ENCODE measurements at regions not wholly inside any gene's neighbourhood (a gene's known extent, or its start where the extent isn't known, plus 50 kb on each side); places are given as distances from the start of the nearest gene placed in this dataset.

GRCh38 chrX:113300580-113300979 lies 459.9 kb upstream of the AMOT start:
- no peak for TF ChIP-seq CTCF (IDR thresholded peaks at IDR 0.05; ENCODE audit: insufficient read depth, low read length, poor library complexity, severe bottlenecking)
- TF ChIP-seq EZH2phosphoT487 (conservative IDR thresholded peaks at IDR 0.05; ENCODE audit: low read length): no peak
- H3F3A ChIP-seq (ENCODE audit: insufficient read depth): no peaks in the 10 kb centered on the region
- H3K27me3 ChIP-seq (ENCODE audit: low read length): no peaks in the 10 kb centered on the region

GRCh38 chrX:113297437-113297836 lies 456.8 kb upstream of the AMOT start:
- Histone ChIP-seq H3K4me3 (ENCODE audit: insufficient read depth, low read length, poor library complexity, severe bottlenecking) (no peak overlapping the region), H3K9ac (ENCODE audit: low read length) (no peak overlapping the region), H4K20me1 (ENCODE audit: low read depth, low read length) (no peaks in the 10 kb centered on the region), H3F3A (ENCODE audit: insufficient read depth) (no peaks in the 10 kb centered on the region), H3K27ac (ENCODE audit: low read depth, low read length) (no peak overlapping the region), H2AFZ (ENCODE audit: low read depth, low read length, severe bottlenecking) (no peak overlapping the region), H3K4me2 (ENCODE audit: low read depth, low read length, poor library complexity, severe bottlenecking) (no peak overlapping the region), H3K79me2 (ENCODE audit: insufficient read depth, low read length) (no peaks in the 10 kb centered on the region), H3K36me3 (ENCODE audit: low read length) (no peaks in the 10 kb centered on the region), H3K9me2 (replicated peaks; ENCODE audit: insufficient read depth, low read length) (no peaks in the 10 kb centered on the region), H3K27me3 (ENCODE audit: low read length) (no peaks in the 10 kb centered on the region), H3K9me3 (ENCODE audit: insufficient read depth, low read length) (no peaks in the 10 kb centered on the region)
- TF ChIP-seq CTCF (IDR thresholded peaks at IDR 0.05; ENCODE audit: insufficient read depth, low read length, poor library complexity, severe bottlenecking) (no peak), EZH2phosphoT487 (conservative IDR thresholded peaks at IDR 0.05; ENCODE audit: low read length) (no peak)

More at GRCh38 chrX:113300580-113300979, 459.9 kb upstream of the AMOT start:
- Histone ChIP-seq H3K27ac (ENCODE audit: low read depth, low read length) (no peak overlapping the region), H3K9me3 (ENCODE audit: insufficient read depth, low read length) (no peaks in the 10 kb centered on the region), H3K4me2 (ENCODE audit: low read depth, low read length, poor library complexity, severe bottlenecking) (no peak overlapping the region), H3K4me3 (ENCODE audit: insufficient read depth, low read length, poor library complexity, severe bottlenecking) (no peak overlapping the region), H3K36me3 (ENCODE audit: low read length) (no peaks in the 10 kb centered on the region), H3K9ac (ENCODE audit: low read length) (no peak overlapping the region), H3K79me2 (ENCODE audit: insufficient read depth, low read length) (no peaks in the 10 kb centered on the region), H2AFZ (ENCODE audit: low read depth, low read length, severe bottlenecking) (no peak overlapping the region), H3K9me2 (replicated peaks; ENCODE audit: insufficient read depth, low read length) (no peaks in the 10 kb centered on the region), H4K20me1 (ENCODE audit: low read depth, low read length) (no peaks in the 10 kb centered on the region)

GRCh38 chrX:113289503-113289902 lies 448.9 kb upstream of the AMOT start:
- no peaks in the 10 kb centered on the region for H3K27me3 ChIP-seq (ENCODE audit: low read length)
- H3K9me3 ChIP-seq (ENCODE audit: insufficient read depth, low read length): no peaks in the 10 kb centered on the region
- no peaks in the 10 kb centered on the region for H3F3A ChIP-seq (ENCODE audit: insufficient read depth)
- no peaks in the 10 kb centered on the region for H3K36me3 ChIP-seq (ENCODE audit: low read length)
- no peak overlapping the region for H3K4me2 ChIP-seq (ENCODE audit: low read depth, low read length, poor library complexity, severe bottlenecking)
- H2AFZ ChIP-seq (ENCODE audit: low read depth, low read length, severe bottlenecking): no peak overlapping the region
- no peaks in the 10 kb centered on the region for H4K20me1 ChIP-seq (ENCODE audit: low read depth, low read length)
- no peak overlapping the region for H3K27ac ChIP-seq (ENCODE audit: low read depth, low read length)
- no peaks in the 10 kb centered on the region for H3K79me2 ChIP-seq (ENCODE audit: insufficient read depth, low read length)
- no peak overlapping the region for H3K4me3 ChIP-seq (ENCODE audit: insufficient read depth, low read length, poor library complexity, severe bottlenecking)
- no peak overlapping the region for H3K9ac ChIP-seq (ENCODE audit: low read length)
- no peaks in the 10 kb centered on the region for H3K9me2 ChIP-seq (replicated peaks; ENCODE audit: insufficient read depth, low read length)
- no peak for TF ChIP-seq EZH2phosphoT487 (conservative IDR thresholded peaks at IDR 0.05; ENCODE audit: low read length)
- no peak for TF ChIP-seq CTCF (IDR thresholded peaks at IDR 0.05; ENCODE audit: insufficient read depth, low read length, poor library complexity, severe bottlenecking)
